ENCODE measurements at regions not wholly inside any gene's neighbourhood (a gene's known extent, or its start where the extent isn't known, plus 50 kb on each side); places are given as distances from the start of the nearest gene placed in this dataset.
A peak's percentile ranks its signal among the peaks of the same experiment; 100 is the strongest.

DNA sequence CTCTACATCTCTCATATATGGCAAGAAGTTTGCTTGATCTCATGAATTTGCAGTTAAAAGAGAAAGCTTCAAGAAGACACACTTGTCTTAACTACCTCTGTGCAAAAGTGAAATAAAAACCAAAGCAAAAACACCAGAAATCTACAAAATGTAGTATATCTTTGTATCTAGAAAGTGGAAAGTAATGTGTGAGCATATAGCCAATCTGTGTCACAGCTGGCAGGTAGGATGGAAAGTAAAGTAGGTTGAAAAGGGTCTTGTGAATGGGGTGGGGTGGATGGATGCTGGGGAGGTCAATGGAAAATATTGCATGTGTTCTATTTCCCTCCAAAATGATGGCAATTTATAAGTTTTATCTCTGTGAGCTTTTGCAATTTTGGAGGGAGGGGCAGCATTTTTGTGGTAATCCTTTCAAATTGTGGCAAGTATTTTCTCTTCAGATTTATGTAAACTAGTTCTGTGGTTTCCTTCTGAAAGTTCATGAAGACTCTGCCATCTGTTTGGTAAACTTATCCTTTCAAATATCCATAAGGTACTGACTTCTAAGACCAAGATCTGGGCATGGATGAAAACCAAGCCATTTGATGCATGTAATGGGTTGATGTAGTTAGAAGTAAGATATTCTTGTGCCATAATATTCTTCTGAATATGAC is 215.9 kb upstream of the GIMD1 start:
- H3K36me3 ChIP-seq (ENCODE audit: control insufficient read depth in 4 of 4, insufficient read depth in 4 of 4, low read length in 4 of 4) = no peaks in the 10 kb centered on the region
- TF ChIP-seq, protein P1, sequence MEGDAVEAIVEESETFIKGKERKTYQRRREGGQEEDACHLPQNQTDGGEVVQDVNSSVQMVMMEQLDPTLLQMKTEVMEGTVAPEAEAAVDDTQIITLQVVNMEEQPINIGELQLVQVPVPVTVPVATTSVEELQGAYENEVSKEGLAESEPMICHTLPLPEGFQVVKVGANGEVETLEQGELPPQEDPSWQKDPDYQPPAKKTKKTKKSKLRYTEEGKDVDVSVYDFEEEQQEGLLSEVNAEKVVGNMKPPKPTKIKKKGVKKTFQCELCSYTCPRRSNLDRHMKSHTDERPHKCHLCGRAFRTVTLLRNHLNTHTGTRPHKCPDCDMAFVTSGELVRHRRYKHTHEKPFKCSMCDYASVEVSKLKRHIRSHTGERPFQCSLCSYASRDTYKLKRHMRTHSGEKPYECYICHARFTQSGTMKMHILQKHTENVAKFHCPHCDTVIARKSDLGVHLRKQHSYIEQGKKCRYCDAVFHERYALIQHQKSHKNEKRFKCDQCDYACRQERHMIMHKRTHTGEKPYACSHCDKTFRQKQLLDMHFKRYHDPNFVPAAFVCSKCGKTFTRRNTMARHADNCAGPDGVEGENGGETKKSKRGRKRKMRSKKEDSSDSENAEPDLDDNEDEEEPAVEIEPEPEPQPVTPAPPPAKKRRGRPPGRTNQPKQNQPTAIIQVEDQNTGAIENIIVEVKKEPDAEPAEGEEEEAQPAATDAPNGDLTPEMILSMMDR (IDR thresholded peaks at IDR 0.05; ENCODE audit: control extremely low read depth, extremely low read depth) = no peak
- H3K4me1 ChIP-seq (ENCODE audit: control insufficient read depth in 5 of 5, insufficient read depth in 5 of 5, low read length in 5 of 5) = no peaks in the 10 kb centered on the region
- H3K27me3 ChIP-seq (ENCODE audit: control insufficient read depth in 3 of 3, insufficient read depth in 3 of 3, low read length in 2 of 3) = peaks cover 0 to 22% (median 0%) of the 10 kb centered on the region in 3 donors
- no peaks in the 10 kb centered on the region for H3K9me3 ChIP-seq (ENCODE audit: control insufficient read depth in 4 of 4, insufficient read depth in 3 of 4, low read length in 3 of 4)
- no peak overlapping the region for H3K9ac ChIP-seq (ENCODE audit: insufficient read depth in 1 of 2, low read length in 2 of 2)
- DNase-seq (no peak), ATAC-seq (ENCODE audit: insufficient read depth, low FRiP score) (no peak)
- no peak overlapping the region for H3K27ac ChIP-seq (ENCODE audit: low read depth in 1 of 2, low read length in 1 of 2)
- H3K4me3 ChIP-seq = no peak overlapping the region

- no peaks in the 10 kb centered on the region for H3K9me3 ChIP-seq (ENCODE audit: control insufficient read depth in 4 of 4, insufficient read depth in 3 of 4, low read length in 3 of 4)
- TF ChIP-seq, protein P1 (IDR thresholded peaks at IDR 0.05; ENCODE audit: control extremely low read depth, extremely low read depth) = no peak
- peaks cover 0 to 21% (median 0%) of the 10 kb centered on the region in 3 donors for H3K27me3 ChIP-seq (ENCODE audit: control insufficient read depth in 3 of 3, insufficient read depth in 3 of 3, low read length in 2 of 3)
- ATAC-seq (ENCODE audit: insufficient read depth, low FRiP score) = peak; percentile 53
- 58 to 77% methylated on average over 2 of the region's 2 CpGs for WGBS, 2 donors
- H3K4me3 ChIP-seq = no peak overlapping the region
- H3K27ac ChIP-seq (ENCODE audit: low read depth in 1 of 2, low read length in 1 of 2) = no peak overlapping the region
- DNase-seq = no peak
- H3K9ac ChIP-seq (ENCODE audit: insufficient read depth in 1 of 2, low read length in 2 of 2) = no peak overlapping the region
- H3K4me1 ChIP-seq (ENCODE audit: control insufficient read depth in 5 of 5, insufficient read depth in 5 of 5, low read length in 5 of 5) = no peaks in the 10 kb centered on the region
- no peaks in the 10 kb centered on the region for H3K36me3 ChIP-seq (ENCODE audit: control insufficient read depth in 4 of 4, insufficient read depth in 4 of 4, low read length in 4 of 4)
Observed at GRCh38 chr4:106583567-106583966, 215.0 kb upstream of the GIMD1 start.

GRCh38 chr4:106583108-106583507 is 214.5 kb upstream of the GIMD1 start:
- 75 to 77% methylated on average over 2 of the region's 2 CpGs for WGBS, 2 donors
- no peak overlapping the region for H3K9ac ChIP-seq (ENCODE audit: insufficient read depth in 1 of 2, low read length in 2 of 2)
- H3K27me3 ChIP-seq (ENCODE audit: control insufficient read depth in 3 of 3, insufficient read depth in 3 of 3, low read length in 2 of 3) = peaks cover 0 to 21% (median 0%) of the 10 kb centered on the region in 3 donors
- no peak for ATAC-seq (ENCODE audit: insufficient read depth, low FRiP score)
- no peak overlapping the region for H3K27ac ChIP-seq (ENCODE audit: low read depth in 1 of 2, low read length in 1 of 2)
- no peaks in the 10 kb centered on the region for H3K9me3 ChIP-seq (ENCODE audit: control insufficient read depth in 4 of 4, insufficient read depth in 3 of 4, low read length in 3 of 4)
- no peaks in the 10 kb centered on the region for H3K4me1 ChIP-seq (ENCODE audit: control insufficient read depth in 5 of 5, insufficient read depth in 5 of 5, low read length in 5 of 5)
- no peak overlapping the region for H3K4me3 ChIP-seq
- TF ChIP-seq, protein P1 (IDR thresholded peaks at IDR 0.05; ENCODE audit: control extremely low read depth, extremely low read depth) = no peak
- H3K36me3 ChIP-seq (ENCODE audit: control insufficient read depth in 4 of 4, insufficient read depth in 4 of 4, low read length in 4 of 4) = no peaks in the 10 kb centered on the region
- no peak for DNase-seq

- no peaks in the 10 kb centered on the region for H3K36me3 ChIP-seq (ENCODE audit: control insufficient read depth in 4 of 4, insufficient read depth in 4 of 4, low read length in 4 of 4)
- no peak for DNase-seq
- no peaks in the 10 kb centered on the region for H3K4me1 ChIP-seq (ENCODE audit: control insufficient read depth in 5 of 5, insufficient read depth in 5 of 5, low read length in 5 of 5)
- H3K27me3 ChIP-seq (ENCODE audit: control insufficient read depth in 3 of 3, insufficient read depth in 3 of 3, low read length in 2 of 3) = peaks cover 0 to 21% (median 0%) of the 10 kb centered on the region in 3 donors
- no peak overlapping the region for H3K9ac ChIP-seq (ENCODE audit: insufficient read depth in 1 of 2, low read length in 2 of 2)
- H3K9me3 ChIP-seq (ENCODE audit: control insufficient read depth in 4 of 4, insufficient read depth in 3 of 4, low read length in 3 of 4) = no peaks in the 10 kb centered on the region
- TF ChIP-seq, protein P1 (IDR thresholded peaks at IDR 0.05; ENCODE audit: control extremely low read depth, extremely low read depth) = no peak
- H3K27ac ChIP-seq (ENCODE audit: low read depth in 1 of 2, low read length in 1 of 2) = no peak overlapping the region
- no peak overlapping the region for H3K4me3 ChIP-seq
- ATAC-seq (ENCODE audit: insufficient read depth, low FRiP score) = no peak
Observed at GRCh38 chr4:106582103-106582502, 213.5 kb upstream of the GIMD1 start.

Data from lung (tissue), 11 donors.